ENCODE measurements at regions not wholly inside any gene's neighbourhood (a gene's known extent, or its start where the extent isn't known, plus 50 kb on each side); places are given as distances from the start of the nearest gene placed in this dataset.

GRCh38 chr20:40535816-40536215 is 153.2 kb downstream of the MAFB start:
- DNase-seq, result no peak
- TF ChIP-seq CTCF (IDR thresholded peaks at IDR 0.05), result no peak
- H3K9me3 ChIP-seq (ENCODE audit: control insufficient read depth in 1 of 2, insufficient read depth in 1 of 2, low read length in 2 of 2), result peaks cover 0 to 18% of the 10 kb centered on the region in 2 experiments
- intact Hi-C loops (cut with DNase I, micrococcal nuclease), result no loop called here
- no peaks in the 10 kb centered on the region for H3K36me3 ChIP-seq (ENCODE audit: insufficient read depth, low read length)
- ATAC-seq (ENCODE audit: poor library complexity), result no peak
- ChIA-PET CTCF (no interaction called here), POLR2A (no interaction called here)
- H3K4me1 Mint-ChIP-seq (ENCODE audit: low read depth), result no peaks in the 10 kb centered on the region
- H3K36me3 Mint-ChIP-seq (ENCODE audit: low read depth), result no peaks in the 10 kb centered on the region
- H3K27ac ChIP-seq (ENCODE audit: low read depth in 1 of 2, low read length in 2 of 2), result no peak overlapping the region
- H3K4me3 ChIP-seq (ENCODE audit: low read length), result no peak overlapping the region
- H3K27ac Mint-ChIP-seq, result no peak overlapping the region
- peaks cover 16% of the 10 kb centered on the region for H3K9me3 Mint-ChIP-seq
- H3K27me3 Mint-ChIP-seq, result peaks cover 8% of the 10 kb centered on the region
- H3K4me1 ChIP-seq (ENCODE audit: insufficient read depth, low read length), result no peaks in the 10 kb centered on the region
- H3K4me3 Mint-ChIP-seq, result no peak overlapping the region
- no peaks in the 10 kb centered on the region for H3K27me3 ChIP-seq (ENCODE audit: control insufficient read depth in 1 of 2, insufficient read depth in 2 of 2, low read length in 2 of 2)

- Histone ChIP-seq H3K27me3 (ENCODE audit: control insufficient read depth in 1 of 2, insufficient read depth in 2 of 2, low read length in 2 of 2) (no peaks in the 10 kb centered on the region), H3K36me3 (ENCODE audit: insufficient read depth, low read length) (no peaks in the 10 kb centered on the region), H3K4me1 (ENCODE audit: insufficient read depth, low read length) (no peaks in the 10 kb centered on the region), H3K9me3 (ENCODE audit: control insufficient read depth in 1 of 2, insufficient read depth in 1 of 2, low read length in 2 of 2) (peaks cover 5 to 20% of the 10 kb centered on the region in 2 experiments), H3K27ac (ENCODE audit: low read depth in 1 of 2, low read length in 2 of 2) (no peak overlapping the region), H3K4me3 (ENCODE audit: low read length) (no peak overlapping the region)
- H3K9me3 Mint-ChIP-seq, result peaks cover 18% of the 10 kb centered on the region
- H3K4me3 Mint-ChIP-seq, result no peak overlapping the region
- ATAC-seq (ENCODE audit: poor library complexity) (no peak), DNase-seq (no peak)
- ChIA-PET POLR2A (no interaction called here), CTCF (no interaction called here)
- no peaks in the 10 kb centered on the region for H3K36me3 Mint-ChIP-seq (ENCODE audit: low read depth)
- no peaks in the 10 kb centered on the region for H3K27me3 Mint-ChIP-seq
- no peak overlapping the region for H3K27ac Mint-ChIP-seq
- H3K4me1 Mint-ChIP-seq (ENCODE audit: low read depth), result no peaks in the 10 kb centered on the region
- TF ChIP-seq CTCF (IDR thresholded peaks at IDR 0.05), result no peak
- intact Hi-C loops (cut with DNase I, micrococcal nuclease), result no loop called here
Measured at GRCh38 chr20:40532103-40532502, 156.9 kb downstream of the MAFB start.

GRCh38 chr20:40525351-40525750 is 163.7 kb downstream of the MAFB start:
- POLR2A ChIA-PET, result no interaction called here
- Mint-ChIP-seq H3K4me3 (no peak overlapping the region), H3K27ac (no peak overlapping the region), H3K36me3 (ENCODE audit: low read depth) (no peaks in the 10 kb centered on the region), H3K4me1 (ENCODE audit: low read depth) (no peaks in the 10 kb centered on the region), H3K9me3 (peaks cover 5% of the 10 kb centered on the region), H3K27me3 (peaks cover 13% of the 10 kb centered on the region)
- intact Hi-C loops (cut with DNase I, micrococcal nuclease), result no loop called here
- H3K9me3 ChIP-seq (ENCODE audit: control insufficient read depth in 1 of 2, insufficient read depth in 1 of 2, low read length in 2 of 2), result peaks cover 0 to 1% of the 10 kb centered on the region in 2 experiments
- no peaks in the 10 kb centered on the region for H3K27me3 ChIP-seq (ENCODE audit: control insufficient read depth in 1 of 2, insufficient read depth in 2 of 2, low read length in 2 of 2)
- DNase-seq (no peak), ATAC-seq (ENCODE audit: poor library complexity) (no peak)
- H3K27ac ChIP-seq (ENCODE audit: low read depth in 1 of 2, low read length in 2 of 2), result no peak overlapping the region
- H3K4me1 ChIP-seq (ENCODE audit: insufficient read depth, low read length), result no peaks in the 10 kb centered on the region
- CTCF ChIA-PET, result no interaction called here
- no peak for TF ChIP-seq CTCF (IDR thresholded peaks at IDR 0.05)
- H3K4me3 ChIP-seq (ENCODE audit: low read length), result no peak overlapping the region
- no peaks in the 10 kb centered on the region for H3K36me3 ChIP-seq (ENCODE audit: insufficient read depth, low read length)
